PC-3 (cell line): ENCODE measurements at regions not wholly inside any gene's neighbourhood (a gene's known extent, or its start where the extent isn't known, plus 50 kb on each side); places are given as distances from the start of the nearest gene placed in this dataset.

Experiments
- CTCF ChIP-seq: fragments of 300-600 bp; sonication (generic); conservative IDR thresholded peaks from 2 replicates; pipeline ENCODE4 v1.5.1; 2017; ENCODE audit warnings: antibody characterized with exemption, low read depth, mild to moderate bottlenecking, low read length
- EZH2 ChIP-seq: fragments of 300-600 bp; sonication (generic); IDR thresholded peaks from one replicate; pipeline ENCODE4 v1.6.1; 2017; ENCODE audit warnings: antibody characterized with exemption, mild to moderate bottlenecking, low read length; ENCODE audit not compliant: unreplicated experiment
- EZH2phosphoT487 ChIP-seq: fragments of 300-600 bp; sonication (generic); IDR thresholded peaks from 2 replicates; pipeline ENCODE4 v1.6.1; 2018; ENCODE audit warnings: mild to moderate bottlenecking, antibody characterized with exemption, low read length, borderline replicate concordance

DNA sequence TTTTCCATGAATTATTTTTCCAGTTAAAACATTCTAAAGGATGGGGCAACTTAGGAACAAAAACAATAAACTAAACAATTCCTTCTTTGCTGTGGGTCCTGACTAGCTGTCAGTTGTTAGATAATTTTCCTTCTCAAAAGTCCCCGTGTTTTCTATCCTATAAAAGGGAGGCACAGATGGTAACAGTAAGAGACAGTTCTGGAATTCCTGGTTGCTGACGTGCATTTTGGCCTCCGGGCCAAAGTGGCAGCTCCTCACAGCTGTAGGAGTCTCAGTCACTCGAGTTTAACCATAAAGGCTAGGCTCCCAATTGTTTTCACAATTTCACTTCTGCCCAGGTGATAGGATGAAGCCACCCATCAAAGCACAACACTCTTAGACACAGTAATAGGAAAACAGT lies 77.0 kb upstream of the ZNF423 start:
- TF ChIP-seq EZH2phosphoT487 (no peak), CTCF (no peak), EZH2 (no peak)
